ENCODE measurements at regions not wholly inside any gene's neighbourhood (a gene's known extent, or its start where the extent isn't known, plus 50 kb on each side); places are given as distances from the start of the nearest gene placed in this dataset.

DNA sequence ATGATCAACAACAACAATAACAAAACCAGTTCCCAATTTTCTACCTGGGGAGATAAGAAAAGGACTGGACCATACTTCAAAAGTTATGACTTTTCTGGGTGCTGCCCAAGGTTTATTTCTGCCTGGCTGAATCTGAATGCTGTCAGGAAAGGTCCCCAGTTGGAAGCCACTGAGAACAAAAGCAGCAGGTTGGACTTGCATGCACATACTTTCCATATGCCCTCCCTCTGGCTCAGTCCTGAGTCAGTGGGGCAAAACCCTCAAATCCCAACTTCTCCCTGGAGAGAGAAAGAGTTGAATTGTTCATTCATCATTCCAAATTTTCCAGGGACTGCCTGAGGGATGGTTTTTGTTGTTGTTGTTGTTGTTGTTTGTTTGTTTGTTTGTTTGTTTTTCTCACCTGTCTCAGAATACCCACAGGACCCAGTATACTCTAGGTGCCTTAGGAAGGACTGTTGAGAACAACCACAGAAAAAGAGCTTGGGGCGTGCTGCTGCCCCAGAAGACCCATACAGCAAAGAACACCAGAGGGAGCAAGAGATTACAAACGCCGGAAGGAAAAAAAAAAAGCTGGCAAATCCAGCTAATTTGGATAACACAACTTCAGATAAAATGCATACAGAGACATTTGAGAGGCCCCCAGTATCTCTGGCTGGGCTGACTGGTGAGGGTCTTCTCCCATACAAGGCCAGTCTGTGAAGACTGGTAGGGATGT is 138.9 kb upstream of the INPP4B start:
- no peak for DNase-seq (ENCODE audit: low spot score)
- TF ChIP-seq, protein P1, sequence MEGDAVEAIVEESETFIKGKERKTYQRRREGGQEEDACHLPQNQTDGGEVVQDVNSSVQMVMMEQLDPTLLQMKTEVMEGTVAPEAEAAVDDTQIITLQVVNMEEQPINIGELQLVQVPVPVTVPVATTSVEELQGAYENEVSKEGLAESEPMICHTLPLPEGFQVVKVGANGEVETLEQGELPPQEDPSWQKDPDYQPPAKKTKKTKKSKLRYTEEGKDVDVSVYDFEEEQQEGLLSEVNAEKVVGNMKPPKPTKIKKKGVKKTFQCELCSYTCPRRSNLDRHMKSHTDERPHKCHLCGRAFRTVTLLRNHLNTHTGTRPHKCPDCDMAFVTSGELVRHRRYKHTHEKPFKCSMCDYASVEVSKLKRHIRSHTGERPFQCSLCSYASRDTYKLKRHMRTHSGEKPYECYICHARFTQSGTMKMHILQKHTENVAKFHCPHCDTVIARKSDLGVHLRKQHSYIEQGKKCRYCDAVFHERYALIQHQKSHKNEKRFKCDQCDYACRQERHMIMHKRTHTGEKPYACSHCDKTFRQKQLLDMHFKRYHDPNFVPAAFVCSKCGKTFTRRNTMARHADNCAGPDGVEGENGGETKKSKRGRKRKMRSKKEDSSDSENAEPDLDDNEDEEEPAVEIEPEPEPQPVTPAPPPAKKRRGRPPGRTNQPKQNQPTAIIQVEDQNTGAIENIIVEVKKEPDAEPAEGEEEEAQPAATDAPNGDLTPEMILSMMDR (IDR thresholded peaks at IDR 0.05; ENCODE audit: extremely low read depth, missing control alignments): no peak

DNA sequence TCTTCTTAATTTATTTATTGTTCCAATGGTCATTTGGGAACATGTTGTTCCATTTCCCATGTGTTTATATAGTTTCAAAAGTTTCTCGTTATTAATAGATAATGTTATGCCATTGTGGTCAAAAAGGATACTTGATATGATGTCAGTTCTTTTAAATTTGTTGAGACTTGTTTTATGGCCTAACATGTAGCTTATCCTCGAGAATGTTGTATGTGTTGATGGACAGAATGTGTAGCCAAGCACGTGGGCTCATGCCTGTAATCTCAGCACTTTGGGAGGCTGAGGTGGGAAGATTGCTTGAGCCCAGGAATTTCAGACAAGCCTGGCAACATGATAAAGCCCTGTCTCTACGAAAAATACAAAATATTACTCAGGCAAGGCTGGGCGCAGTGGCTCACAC is 168.5 kb upstream of the USP38 start:
- TF ChIP-seq, protein P1 (IDR thresholded peaks at IDR 0.05; ENCODE audit: extremely low read depth, missing control alignments): no peak
- DNase-seq (ENCODE audit: low spot score): no peak

DNA sequence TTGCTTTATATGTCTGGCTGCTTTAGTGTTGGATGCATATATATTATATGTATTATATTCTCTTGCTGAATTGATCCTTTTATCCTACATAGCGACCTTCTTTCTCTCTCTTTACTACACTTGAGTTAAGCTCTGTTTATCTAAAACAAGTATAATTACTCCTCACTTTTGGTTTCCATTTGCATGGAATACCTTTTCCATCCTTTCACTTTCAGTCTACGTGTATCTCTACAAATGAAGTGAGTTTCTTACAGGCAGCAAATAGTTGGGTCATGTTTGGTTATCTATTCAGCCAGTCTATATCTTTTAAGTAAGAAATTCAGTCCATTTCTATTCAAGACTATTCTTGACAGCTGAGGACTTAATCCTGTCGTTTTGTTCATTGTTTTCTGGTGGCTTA is 167.5 kb upstream of the USP38 start:
- DNase-seq (ENCODE audit: low spot score): no peak
- TF ChIP-seq, protein P1 (IDR thresholded peaks at IDR 0.05; ENCODE audit: extremely low read depth, missing control alignments): no peak

DNA sequence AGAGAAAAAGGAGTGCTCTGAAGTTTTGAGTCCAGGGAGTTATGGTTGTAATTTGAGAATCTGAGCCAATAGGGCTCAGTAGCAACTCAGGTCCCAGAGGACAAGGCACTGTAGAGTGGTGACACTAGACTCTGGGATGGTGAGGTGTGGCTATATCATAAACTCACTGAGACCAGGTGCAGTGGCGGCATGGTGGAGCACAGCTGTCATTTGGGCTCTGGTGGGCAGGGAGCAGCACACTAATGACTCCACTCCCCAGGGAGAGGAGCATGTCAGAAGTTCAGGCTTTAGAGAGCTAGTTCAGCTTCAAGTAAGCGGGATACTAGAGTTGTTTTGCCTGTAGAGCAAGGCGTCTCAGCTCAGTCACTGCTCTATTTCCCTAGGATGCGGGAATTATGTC is 165.4 kb upstream of the USP38 start:
- TF ChIP-seq, protein P1 (IDR thresholded peaks at IDR 0.05; ENCODE audit: extremely low read depth, missing control alignments): no peak
- no peak for DNase-seq (ENCODE audit: low spot score)

DNA sequence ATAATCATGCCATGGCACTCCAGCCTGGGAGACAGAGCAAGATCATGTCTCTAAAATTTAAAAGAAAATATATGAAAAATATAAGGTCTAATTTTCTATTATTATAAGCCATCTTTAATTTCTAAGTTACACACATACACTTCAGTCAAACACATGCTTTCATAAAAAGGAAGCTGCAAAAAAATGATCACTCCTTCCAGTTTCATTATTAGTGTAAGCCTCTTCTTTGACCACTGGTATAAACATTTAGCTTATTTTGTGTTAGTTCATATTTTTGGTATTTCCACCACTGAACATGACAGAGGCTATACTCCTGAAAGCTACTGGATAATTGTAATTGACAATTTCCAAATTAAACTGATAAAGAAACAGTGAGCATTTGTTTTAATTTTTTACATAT is 163.3 kb upstream of the USP38 start:
- peak; percentile 52 for DNase-seq (ENCODE audit: low spot score)
- TF ChIP-seq, protein P1 (IDR thresholded peaks at IDR 0.05; ENCODE audit: extremely low read depth, missing control alignments): no peak

DNA sequence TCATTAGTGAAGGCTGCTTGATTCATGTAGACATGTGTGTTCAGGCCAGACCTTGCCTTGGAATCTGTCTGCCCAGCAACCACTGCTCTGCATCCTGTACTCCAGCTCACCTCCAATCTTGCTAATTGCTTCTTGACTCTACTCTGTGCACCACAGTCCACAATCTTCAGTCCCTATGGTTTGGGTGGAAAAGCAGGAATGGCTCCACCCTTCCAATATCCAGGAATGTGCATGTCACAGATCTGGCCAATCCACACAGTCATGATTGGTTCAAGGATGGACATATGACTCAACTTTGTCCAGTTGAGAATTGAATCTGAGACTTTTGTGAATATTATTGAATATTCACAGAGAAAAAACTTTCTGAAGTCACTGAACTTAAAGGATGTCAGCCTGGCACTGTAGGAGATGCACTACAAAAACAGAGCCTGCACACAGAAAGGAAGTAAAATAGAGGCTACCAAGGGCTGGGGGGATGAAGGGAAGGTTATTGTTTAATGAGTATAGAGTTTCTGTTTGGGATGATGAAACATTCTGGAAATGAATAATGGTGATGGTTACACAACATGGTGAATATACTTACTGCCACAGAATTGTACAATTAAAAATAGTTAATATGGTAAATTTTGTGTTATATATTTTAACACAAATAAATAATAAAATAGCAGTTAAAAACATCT is 161.3 kb upstream of the USP38 start:
- no peak for DNase-seq (ENCODE audit: low spot score)
- TF ChIP-seq, protein P1 (IDR thresholded peaks at IDR 0.05; ENCODE audit: extremely low read depth, missing control alignments): no peak

DNA sequence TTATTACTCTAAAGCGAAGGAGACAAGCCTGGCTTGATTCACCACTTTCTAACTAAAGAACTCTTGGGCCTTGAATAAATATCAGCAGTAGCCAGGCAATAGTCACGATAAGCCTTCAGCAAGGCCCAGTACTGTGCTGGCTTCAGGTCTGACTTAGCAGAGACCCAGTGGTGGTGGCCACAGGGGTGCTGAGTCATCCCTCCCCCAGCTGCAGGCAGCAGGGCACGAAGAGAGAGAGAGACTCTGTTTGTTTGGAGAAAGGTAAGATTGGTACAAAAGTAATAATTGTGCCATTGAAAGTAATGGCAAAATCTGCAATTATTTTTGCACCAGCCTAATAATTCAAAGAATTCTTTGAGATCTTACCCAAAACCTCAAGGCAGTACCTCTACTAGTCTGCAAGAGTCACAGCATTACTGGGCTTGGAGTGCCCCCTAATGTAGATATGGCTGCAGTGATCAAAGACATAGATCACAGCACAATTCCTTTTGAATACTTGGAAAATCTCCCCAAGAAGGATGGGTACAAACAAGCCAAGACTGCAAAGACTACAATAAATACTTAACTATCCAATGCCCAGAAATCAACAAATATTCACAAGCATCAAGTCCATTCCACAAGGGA is 159.5 kb upstream of the USP38 start:
- no peak for DNase-seq (ENCODE audit: low spot score)
- TF ChIP-seq, protein P1 (IDR thresholded peaks at IDR 0.05; ENCODE audit: extremely low read depth, missing control alignments): peak; percentile 31
